ENCODE measurements at regions not wholly inside any gene's neighbourhood (a gene's known extent, or its start where the extent isn't known, plus 50 kb on each side); places are given as distances from the start of the nearest gene placed in this dataset.
A peak's percentile ranks its signal among the peaks of the same experiment; 100 is the strongest.

GRCh38 chr2:41079011-41079410 is 627.1 kb upstream of the SLC8A1 start:
- TF ChIP-seq, protein P1, sequence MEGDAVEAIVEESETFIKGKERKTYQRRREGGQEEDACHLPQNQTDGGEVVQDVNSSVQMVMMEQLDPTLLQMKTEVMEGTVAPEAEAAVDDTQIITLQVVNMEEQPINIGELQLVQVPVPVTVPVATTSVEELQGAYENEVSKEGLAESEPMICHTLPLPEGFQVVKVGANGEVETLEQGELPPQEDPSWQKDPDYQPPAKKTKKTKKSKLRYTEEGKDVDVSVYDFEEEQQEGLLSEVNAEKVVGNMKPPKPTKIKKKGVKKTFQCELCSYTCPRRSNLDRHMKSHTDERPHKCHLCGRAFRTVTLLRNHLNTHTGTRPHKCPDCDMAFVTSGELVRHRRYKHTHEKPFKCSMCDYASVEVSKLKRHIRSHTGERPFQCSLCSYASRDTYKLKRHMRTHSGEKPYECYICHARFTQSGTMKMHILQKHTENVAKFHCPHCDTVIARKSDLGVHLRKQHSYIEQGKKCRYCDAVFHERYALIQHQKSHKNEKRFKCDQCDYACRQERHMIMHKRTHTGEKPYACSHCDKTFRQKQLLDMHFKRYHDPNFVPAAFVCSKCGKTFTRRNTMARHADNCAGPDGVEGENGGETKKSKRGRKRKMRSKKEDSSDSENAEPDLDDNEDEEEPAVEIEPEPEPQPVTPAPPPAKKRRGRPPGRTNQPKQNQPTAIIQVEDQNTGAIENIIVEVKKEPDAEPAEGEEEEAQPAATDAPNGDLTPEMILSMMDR (IDR thresholded peaks at IDR 0.05; ENCODE audit: insufficient read depth, low read depth, low read length) = no peak
- DNase-seq (ENCODE audit: low read depth) = no peak

GRCh38 chr2:41084321-41084720 is 632.4 kb upstream of the SLC8A1 start:
- H3K4me3 ChIP-seq (ENCODE audit: low read depth, low read length) = no peak overlapping the region
- TF ChIP-seq, protein P1 (IDR thresholded peaks at IDR 0.05; ENCODE audit: insufficient read depth, low read depth, low read length) = no peak
- no peak for DNase-seq (ENCODE audit: low read depth)

More at GRCh38 chr2:41079011-41079410, 627.1 kb upstream of the SLC8A1 start:
- H3K4me3 ChIP-seq (ENCODE audit: low read depth, low read length) = no peak overlapping the region

DNA sequence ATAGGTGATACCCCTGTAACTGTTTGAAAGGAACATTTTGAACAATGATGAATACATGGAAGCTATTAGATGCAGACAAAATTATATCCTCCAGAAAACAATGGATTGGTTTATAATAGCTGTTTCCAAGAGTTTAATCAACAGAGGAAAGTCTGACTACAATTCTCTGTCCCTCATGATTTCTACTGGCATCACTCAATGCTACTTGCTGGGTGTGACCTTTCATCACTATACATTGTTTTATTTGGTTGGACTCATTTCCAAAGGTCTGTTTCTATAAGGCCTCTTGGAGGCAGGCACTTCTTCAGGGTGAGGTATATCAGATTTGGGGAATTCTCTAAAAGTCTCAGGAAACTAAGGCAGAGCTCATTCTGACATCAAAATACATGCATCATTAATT is 636.1 kb upstream of the SLC8A1 start:
- DNase-seq (ENCODE audit: low read depth) = no peak
- H3K4me3 ChIP-seq (ENCODE audit: low read depth, low read length) = no peak overlapping the region
- TF ChIP-seq, protein P1 (IDR thresholded peaks at IDR 0.05; ENCODE audit: insufficient read depth, low read depth, low read length) = no peak

DNA sequence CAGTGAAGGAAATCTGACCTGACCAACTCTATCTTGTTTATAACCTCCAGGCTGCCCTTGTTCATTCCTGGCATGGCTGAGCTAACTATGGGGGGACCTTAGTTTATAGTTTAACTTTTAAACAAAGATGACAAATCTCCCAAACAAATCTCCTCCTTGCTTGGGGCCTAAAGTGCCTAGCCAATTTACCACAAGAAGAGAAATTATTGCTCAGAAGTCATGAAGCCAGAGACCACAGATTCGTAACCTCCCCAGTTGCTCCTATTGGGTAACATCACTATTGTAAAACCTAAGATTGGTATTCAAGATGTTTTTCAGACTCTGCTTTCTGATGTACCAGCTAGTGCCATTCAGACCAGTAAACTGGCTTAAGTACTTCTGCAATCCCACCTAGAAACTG is 649.4 kb upstream of the SLC8A1 start:
- peak; percentile 1 for DNase-seq (ENCODE audit: low read depth)

DNA sequence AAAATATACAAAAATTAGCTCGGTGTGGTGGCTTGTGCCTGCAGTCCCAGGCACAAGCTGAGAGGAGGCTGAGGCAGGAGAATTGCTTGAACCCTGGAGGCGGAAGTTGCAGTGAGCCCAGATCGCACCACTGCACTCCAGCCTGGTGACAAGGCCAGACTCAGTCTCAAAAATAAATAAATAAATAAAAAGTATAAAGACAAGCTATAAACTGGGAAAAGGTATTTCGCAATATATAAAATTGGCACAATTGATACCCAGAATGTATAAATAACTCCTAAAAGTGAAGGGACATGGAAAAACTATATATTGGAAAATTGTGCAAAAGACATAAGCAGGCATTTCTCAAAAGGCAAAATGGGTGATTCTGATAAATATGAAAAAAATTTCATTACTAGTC is 657.9 kb upstream of the SLC8A1 start:
- H3K4me3 ChIP-seq (ENCODE audit: low read depth, low read length) = no peak overlapping the region
- no peak for DNase-seq (ENCODE audit: low read depth)
- TF ChIP-seq, protein P1 (IDR thresholded peaks at IDR 0.05; ENCODE audit: insufficient read depth, low read depth, low read length) = no peak

More for the DNA sequence above, 649.4 kb upstream of the SLC8A1 start:
- no peak overlapping the region for H3K4me3 ChIP-seq (ENCODE audit: low read depth, low read length)
- TF ChIP-seq, protein P1 (IDR thresholded peaks at IDR 0.05; ENCODE audit: insufficient read depth, low read depth, low read length) = no peak

- TF ChIP-seq, protein P1 (IDR thresholded peaks at IDR 0.05; ENCODE audit: insufficient read depth, low read depth, low read length) = no peak
- no peak overlapping the region for H3K4me3 ChIP-seq (ENCODE audit: low read depth, low read length)
- peak; percentile 18 for DNase-seq (ENCODE audit: low read depth)
Measured at GRCh38 chr2:41111836-41112627, 660.1 kb upstream of the SLC8A1 start.

Data from fibroblast of villous mesenchyme (primary cell).